ENCODE measurements at regions not wholly inside any gene's neighbourhood (a gene's known extent, or its start where the extent isn't known, plus 50 kb on each side); places are given as distances from the start of the nearest gene placed in this dataset.

DNA sequence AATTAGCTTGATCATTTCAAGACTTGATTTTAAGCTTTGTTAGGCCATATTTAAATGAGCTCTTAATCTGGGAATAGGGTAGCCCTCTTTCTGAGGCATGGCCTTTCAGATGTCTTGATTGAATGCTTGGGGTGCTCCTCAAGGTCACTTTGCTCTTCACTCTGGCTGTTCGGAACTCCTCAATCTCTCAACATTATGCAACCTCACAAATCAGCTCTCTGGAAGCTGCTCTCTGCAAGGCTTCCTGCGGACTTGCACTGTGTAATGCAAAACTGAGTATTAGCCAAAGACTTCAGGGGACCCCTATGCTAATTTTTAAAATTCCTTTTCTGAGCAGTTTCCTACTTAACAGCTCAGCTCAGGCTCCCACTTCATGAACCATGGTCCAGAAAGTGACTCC lies 398.3 kb downstream of the PRDM5 start:
- Histone ChIP-seq H3F3A (ENCODE audit: insufficient read depth, low read length, poor library complexity, severe bottlenecking) (no peaks in the 10 kb centered on the region), H3K9me2 (ENCODE audit: insufficient read depth, low read length) (no peaks in the 10 kb centered on the region), H2AFZ (ENCODE audit: low read depth, low read length) (no peak overlapping the region), H3K4me3 (ENCODE audit: low read length) (no peak overlapping the region), H3K36me3 (ENCODE audit: insufficient read depth, low read length) (no peaks in the 10 kb centered on the region), H3K4me2 (ENCODE audit: low read length) (no peak overlapping the region), H3K27me3 (ENCODE audit: insufficient read depth, low read depth, low read length) (no peaks in the 10 kb centered on the region), H3K9me3 (ENCODE audit: low read length) (no peaks in the 10 kb centered on the region), H3K27ac (ENCODE audit: low read length) (no peak overlapping the region), H3K9ac (ENCODE audit: low read length) (no peak overlapping the region), H3K79me2 (replicated peaks; ENCODE audit: insufficient read depth, low read length) (no peaks in the 10 kb centered on the region), H4K20me1 (ENCODE audit: insufficient read depth) (no peaks in the 10 kb centered on the region)
- TF ChIP-seq POLR2AphosphoS5 (IDR thresholded peaks at IDR 0.05): no peak

DNA sequence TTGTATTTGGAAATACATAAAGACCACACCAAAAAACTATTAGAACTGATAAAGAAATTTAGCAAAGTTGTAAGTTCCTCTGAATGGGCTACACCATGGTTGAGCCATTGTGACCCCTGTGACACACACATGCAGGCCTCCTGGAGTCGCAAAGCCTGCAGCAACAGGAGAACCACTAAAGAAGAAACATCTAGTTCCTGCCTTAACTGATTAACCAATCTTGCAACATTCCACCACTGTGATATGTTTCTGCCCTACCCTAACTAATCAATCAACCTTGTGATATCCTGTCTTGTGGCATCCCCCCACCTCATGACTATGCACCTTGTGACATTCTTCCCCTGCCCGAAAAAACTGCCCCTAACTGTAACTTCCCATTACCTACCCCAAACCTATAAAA lies 401.8 kb downstream of the PRDM5 start:
- Histone ChIP-seq H3K27ac (ENCODE audit: low read length) (no peak overlapping the region), H3K4me2 (ENCODE audit: low read length) (no peak overlapping the region), H4K20me1 (ENCODE audit: insufficient read depth) (no peaks in the 10 kb centered on the region), H3K9ac (ENCODE audit: low read length) (no peak overlapping the region), H3K9me3 (ENCODE audit: low read length) (no peaks in the 10 kb centered on the region), H3K4me3 (ENCODE audit: low read length) (no peak overlapping the region), H3K9me2 (ENCODE audit: insufficient read depth, low read length) (no peaks in the 10 kb centered on the region), H2AFZ (ENCODE audit: low read depth, low read length) (no peak overlapping the region), H3K27me3 (ENCODE audit: insufficient read depth, low read depth, low read length) (no peaks in the 10 kb centered on the region), H3F3A (ENCODE audit: insufficient read depth, low read length, poor library complexity, severe bottlenecking) (no peaks in the 10 kb centered on the region), H3K79me2 (replicated peaks; ENCODE audit: insufficient read depth, low read length) (no peaks in the 10 kb centered on the region), H3K36me3 (ENCODE audit: insufficient read depth, low read length) (no peaks in the 10 kb centered on the region)
- TF ChIP-seq, protein P1, sequence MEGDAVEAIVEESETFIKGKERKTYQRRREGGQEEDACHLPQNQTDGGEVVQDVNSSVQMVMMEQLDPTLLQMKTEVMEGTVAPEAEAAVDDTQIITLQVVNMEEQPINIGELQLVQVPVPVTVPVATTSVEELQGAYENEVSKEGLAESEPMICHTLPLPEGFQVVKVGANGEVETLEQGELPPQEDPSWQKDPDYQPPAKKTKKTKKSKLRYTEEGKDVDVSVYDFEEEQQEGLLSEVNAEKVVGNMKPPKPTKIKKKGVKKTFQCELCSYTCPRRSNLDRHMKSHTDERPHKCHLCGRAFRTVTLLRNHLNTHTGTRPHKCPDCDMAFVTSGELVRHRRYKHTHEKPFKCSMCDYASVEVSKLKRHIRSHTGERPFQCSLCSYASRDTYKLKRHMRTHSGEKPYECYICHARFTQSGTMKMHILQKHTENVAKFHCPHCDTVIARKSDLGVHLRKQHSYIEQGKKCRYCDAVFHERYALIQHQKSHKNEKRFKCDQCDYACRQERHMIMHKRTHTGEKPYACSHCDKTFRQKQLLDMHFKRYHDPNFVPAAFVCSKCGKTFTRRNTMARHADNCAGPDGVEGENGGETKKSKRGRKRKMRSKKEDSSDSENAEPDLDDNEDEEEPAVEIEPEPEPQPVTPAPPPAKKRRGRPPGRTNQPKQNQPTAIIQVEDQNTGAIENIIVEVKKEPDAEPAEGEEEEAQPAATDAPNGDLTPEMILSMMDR (IDR thresholded peaks at IDR 0.05; ENCODE audit: poor library complexity, severe bottlenecking): no peak
- TF ChIP-seq POLR2AphosphoS5 (IDR thresholded peaks at IDR 0.05): no peak
- no peak for TF ChIP-seq MXI1 (conservative IDR thresholded peaks at IDR 0.05; ENCODE audit: poor library complexity, severe bottlenecking)
- TF ChIP-seq TAF1 (IDR thresholded peaks at IDR 0.05; ENCODE audit: low read depth): no peak

DNA sequence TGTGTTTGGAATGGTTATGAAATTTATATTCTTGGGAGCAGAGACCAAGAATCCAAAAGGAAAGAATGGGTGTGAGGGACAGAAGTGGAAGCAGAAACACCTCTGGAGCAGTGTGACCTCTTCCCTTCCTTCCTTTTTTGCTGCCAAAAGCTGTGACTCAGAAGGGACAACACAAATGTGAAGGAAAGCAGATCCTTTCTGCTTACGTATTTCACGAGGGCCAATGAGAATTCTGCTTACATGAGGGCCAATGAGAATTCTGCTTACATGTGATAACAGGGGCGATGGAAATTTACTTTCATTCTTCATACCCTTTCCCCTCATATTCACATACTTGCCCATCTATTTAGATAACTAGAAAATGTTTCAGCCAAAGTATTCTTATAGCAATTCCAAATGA lies 404.6 kb downstream of the PRDM5 start:
- H3K79me2 ChIP-seq (replicated peaks; ENCODE audit: insufficient read depth, low read length): no peaks in the 10 kb centered on the region
- no peaks in the 10 kb centered on the region for H4K20me1 ChIP-seq (ENCODE audit: insufficient read depth)
- no peaks in the 10 kb centered on the region for H3K27me3 ChIP-seq (ENCODE audit: insufficient read depth, low read depth, low read length)
- H3K4me2 ChIP-seq (ENCODE audit: low read length): no peak overlapping the region
- H3F3A ChIP-seq (ENCODE audit: insufficient read depth, low read length, poor library complexity, severe bottlenecking): no peaks in the 10 kb centered on the region
- H3K9me2 ChIP-seq (ENCODE audit: insufficient read depth, low read length): no peaks in the 10 kb centered on the region
- H3K36me3 ChIP-seq (ENCODE audit: insufficient read depth, low read length): no peaks in the 10 kb centered on the region
- no peak overlapping the region for H3K9ac ChIP-seq (ENCODE audit: low read length)
- H2AFZ ChIP-seq (ENCODE audit: low read depth, low read length): no peak overlapping the region
- H3K27ac ChIP-seq (ENCODE audit: low read length): no peak overlapping the region
- TF ChIP-seq RAD21 (conservative IDR thresholded peaks at IDR 0.05) (no peak), EP300 (conservative IDR thresholded peaks at IDR 0.05; ENCODE audit: poor library complexity, severe bottlenecking) (no peak), POLR2AphosphoS5 (IDR thresholded peaks at IDR 0.05) (no peak), SMC3 (conservative IDR thresholded peaks at IDR 0.05; ENCODE audit: poor library complexity) (no peak), TAF1 (IDR thresholded peaks at IDR 0.05; ENCODE audit: low read depth) (no peak), EZH2 (IDR thresholded peaks at IDR 0.05; ENCODE audit: borderline replicate concordance, insufficient read depth, low read length, poor library complexity, severe bottlenecking) (no peak), MXI1 (conservative IDR thresholded peaks at IDR 0.05; ENCODE audit: poor library complexity, severe bottlenecking) (no peak)
- TF ChIP-seq, protein P2, sequence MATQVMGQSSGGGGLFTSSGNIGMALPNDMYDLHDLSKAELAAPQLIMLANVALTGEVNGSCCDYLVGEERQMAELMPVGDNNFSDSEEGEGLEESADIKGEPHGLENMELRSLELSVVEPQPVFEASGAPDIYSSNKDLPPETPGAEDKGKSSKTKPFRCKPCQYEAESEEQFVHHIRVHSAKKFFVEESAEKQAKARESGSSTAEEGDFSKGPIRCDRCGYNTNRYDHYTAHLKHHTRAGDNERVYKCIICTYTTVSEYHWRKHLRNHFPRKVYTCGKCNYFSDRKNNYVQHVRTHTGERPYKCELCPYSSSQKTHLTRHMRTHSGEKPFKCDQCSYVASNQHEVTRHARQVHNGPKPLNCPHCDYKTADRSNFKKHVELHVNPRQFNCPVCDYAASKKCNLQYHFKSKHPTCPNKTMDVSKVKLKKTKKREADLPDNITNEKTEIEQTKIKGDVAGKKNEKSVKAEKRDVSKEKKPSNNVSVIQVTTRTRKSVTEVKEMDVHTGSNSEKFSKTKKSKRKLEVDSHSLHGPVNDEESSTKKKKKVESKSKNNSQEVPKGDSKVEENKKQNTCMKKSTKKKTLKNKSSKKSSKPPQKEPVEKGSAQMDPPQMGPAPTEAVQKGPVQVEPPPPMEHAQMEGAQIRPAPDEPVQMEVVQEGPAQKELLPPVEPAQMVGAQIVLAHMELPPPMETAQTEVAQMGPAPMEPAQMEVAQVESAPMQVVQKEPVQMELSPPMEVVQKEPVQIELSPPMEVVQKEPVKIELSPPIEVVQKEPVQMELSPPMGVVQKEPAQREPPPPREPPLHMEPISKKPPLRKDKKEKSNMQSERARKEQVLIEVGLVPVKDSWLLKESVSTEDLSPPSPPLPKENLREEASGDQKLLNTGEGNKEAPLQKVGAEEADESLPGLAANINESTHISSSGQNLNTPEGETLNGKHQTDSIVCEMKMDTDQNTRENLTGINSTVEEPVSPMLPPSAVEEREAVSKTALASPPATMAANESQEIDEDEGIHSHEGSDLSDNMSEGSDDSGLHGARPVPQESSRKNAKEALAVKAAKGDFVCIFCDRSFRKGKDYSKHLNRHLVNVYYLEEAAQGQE (IDR thresholded peaks at IDR 0.05; ENCODE audit: borderline replicate concordance): no peak
- TF ChIP-seq, protein P1 (IDR thresholded peaks at IDR 0.05; ENCODE audit: poor library complexity, severe bottlenecking): no peak
- no peak overlapping the region for H3K4me3 ChIP-seq (ENCODE audit: low read length)
- no peaks in the 10 kb centered on the region for H3K9me3 ChIP-seq (ENCODE audit: low read length)
